GM18873 (cell line): ENCODE measurements at regions not wholly inside any gene's neighbourhood (a gene's known extent, or its start where the extent isn't known, plus 50 kb on each side); places are given as distances from the start of the nearest gene placed in this dataset.
"Not testable (repeated sequence)": the region's sequence is repeated elsewhere in the genome, so short reads cannot be mapped to it uniquely, and the experiment has no call there.

ENCODE experiments used
- ATAC-seq: cut with Tn5 transposase; IDR thresholded peaks from one replicate; pipeline ENCODE4 v1.9.1; 2021; ENCODE audit warnings: mild to moderate bottlenecking, moderate library complexity, moderate number of reproducible peaks; ENCODE audit not compliant: unreplicated experiment, low FRiP score

- ATAC-seq, result no peak
These were observed 407.2 kb upstream of the MYT1L start for GRCh38 chr2:2738276-2738675.

- no peak for ATAC-seq
These were observed 404.0 kb upstream of the MYT1L start for GRCh38 chr2:2735041-2735440.

GRCh38 chr2:2734308-2734707 lies 403.2 kb upstream of the MYT1L start:
- no peak for ATAC-seq

GRCh38 chr2:2733818-2734217 lies 402.7 kb upstream of the MYT1L start:
- no peak for ATAC-seq

- ATAC-seq, result no peak
These were observed 401.4 kb upstream of the MYT1L start for GRCh38 chr2:2732331-2733119.

- ATAC-seq, result no peak
These were observed 400.8 kb upstream of the MYT1L start for GRCh38 chr2:2731816-2732284.

- ATAC-seq, result no peak
These were observed 400.2 kb upstream of the MYT1L start for GRCh38 chr2:2731101-2731815.

GRCh38 chr2:2730301-2730833 lies 399.3 kb upstream of the MYT1L start:
- no peak for ATAC-seq

GRCh38 chr2:2729246-2729645 lies 398.2 kb upstream of the MYT1L start:
- ATAC-seq, result no peak

GRCh38 chr2:2728635-2729034 lies 397.6 kb upstream of the MYT1L start:
- ATAC-seq, result no peak

- ATAC-seq, result no peak
These were observed 396.9 kb upstream of the MYT1L start for GRCh38 chr2:2727876-2728511.

GRCh38 chr2:2726163-2726562 lies 395.1 kb upstream of the MYT1L start:
- ATAC-seq, result no peak

GRCh38 chr2:2723064-2723463 lies 392.0 kb upstream of the MYT1L start:
- no peak for ATAC-seq

- ATAC-seq, result no peak
These were observed 390.3 kb upstream of the MYT1L start for GRCh38 chr2:2721296-2721835.

- ATAC-seq, result not testable (repeated sequence)
These were observed 389.7 kb upstream of the MYT1L start for GRCh38 chr2:2720806-2721205.

GRCh38 chr2:2720351-2720750 lies 389.3 kb upstream of the MYT1L start:
- no peak for ATAC-seq

GRCh38 chr2:2719781-2720180 lies 388.7 kb upstream of the MYT1L start:
- no peak for ATAC-seq

- ATAC-seq, result no peak
These were observed 387.9 kb upstream of the MYT1L start for GRCh38 chr2:2719015-2719414.

GRCh38 chr2:2717406-2717805 lies 386.3 kb upstream of the MYT1L start:
- ATAC-seq, result no peak

GRCh38 chr2:2716771-2717170 lies 385.7 kb upstream of the MYT1L start:
- ATAC-seq, result no peak
